H1 (cell line): ENCODE measurements at regions not wholly inside any gene's neighbourhood (a gene's known extent, or its start where the extent isn't known, plus 50 kb on each side); places are given as distances from the start of the nearest gene placed in this dataset.

Experiments
- CTCF ChIA-PET: fragments of 300-600 bp; sonication (Branson Sonifier 250); formaldehyde crosslinking; loops from one replicate; lab custom pipeline; 2021; ENCODE audit not compliant: partially characterized antibody; lab: Charles Lee
- POLR2A ChIA-PET: fragments of 300-600 bp; sonication (Branson Sonifier 250); formaldehyde crosslinking; loops from one replicate; lab custom pipeline; 2021; ENCODE audit warnings: inconsistent platforms; ENCODE audit not compliant: partially characterized antibody; lab: Charles Lee
- DNase-seq, 2 experiments: peaks; one replicate each; pipeline versions ENCODE4 v3.0.0 to v3.0.0-alpha.2; 2010 to 2022; ENCODE audit warnings: low spot score in 2 of 2, low read depth in 1 of 2, mixed read lengths in 1 of 2
- FAIRE-seq: peaks from 2 replicates; lab custom pipeline; 2011; peaks lifted over from hg19 to GRCh38; lab: Jason Lieb, UNC
- H2AFZ ChIP-seq: 2 replicates; pipeline ENCODE4 v1.8.1; 2012; ENCODE audit warnings: low read length, inconsistent platforms
- H2AK5ac ChIP-seq: 2 replicates; pipeline ENCODE4 v1.6.1; 2013; ENCODE audit warnings: low read depth, low read length
- H2BK120ac ChIP-seq: replicated peaks from 2 replicates; pipeline ENCODE3; 2013; ENCODE audit warnings: low read depth, low read length, inconsistent platforms
- H2BK12ac ChIP-seq: 2 replicates; pipeline ENCODE4 v1.6.1; 2013; ENCODE audit warnings: low read depth, low read length
- H2BK15ac ChIP-seq: 2 replicates; pipeline ENCODE4 v1.6.1; 2013; ENCODE audit warnings: low read length
- H2BK20ac ChIP-seq: 2 replicates; pipeline ENCODE4 v1.6.1; 2013; ENCODE audit warnings: low read length
- H2BK5ac ChIP-seq: 2 replicates; pipeline ENCODE4 v1.6.1; 2013; ENCODE audit warnings: low read depth, low read length
- H3K14ac ChIP-seq: 2 replicates; pipeline ENCODE4 v1.6.1; 2013; ENCODE audit warnings: inconsistent platforms; ENCODE audit not compliant: insufficient read length
- H3K18ac ChIP-seq: 2 replicates; pipeline ENCODE4 v1.6.1; 2013; ENCODE audit warnings: low read length; ENCODE audit errors: extremely low read depth
- H3K23ac ChIP-seq: 2 replicates; pipeline ENCODE4 v1.6.1; 2013; ENCODE audit warnings: inconsistent platforms; ENCODE audit not compliant: insufficient read length
- H3K23me2 ChIP-seq: 2 replicates; pipeline ENCODE4 v1.6.1; 2013; ENCODE audit warnings: low read depth, low read length
- H3K27ac ChIP-seq: 2 replicates; pipeline ENCODE4 v1.6.1; 2011; ENCODE audit warnings: low read depth, low read length, inconsistent platforms
- H3K27me3 ChIP-seq, 4 experiments: replicated peaks in 1 of 4; 1 replicate in 1 of 4; 2 replicates in 3 of 4; pipeline versions ENCODE4 v1.6.1 to v1.8.1; 2011 to 2013; ENCODE audit warnings: low read length in 3 of 4, mild to moderate bottlenecking in 3 of 4, inconsistent platforms in 2 of 4, mixed read lengths in 2 of 4, moderate library complexity in 1 of 4; ENCODE audit not compliant: control insufficient read depth in 3 of 4, insufficient read depth in 3 of 4; ENCODE audit errors: extremely low read depth in 1 of 4
- H3K36me3 ChIP-seq, 4 experiments: 2 replicates each; pipeline versions ENCODE4 v1.6.1 to v1.8.1; 2011 to 2013; ENCODE audit warnings: mild to moderate bottlenecking in 4 of 4, low read length in 3 of 4, moderate library complexity in 2 of 4, control low read depth in 1 of 4, inconsistent platforms in 1 of 4; ENCODE audit not compliant: insufficient read depth in 4 of 4, control insufficient read depth in 2 of 4
- H3K4ac ChIP-seq: replicated peaks from 2 replicates; pipeline ENCODE3; 2013; ENCODE audit warnings: low read length, low read depth, mixed read lengths, inconsistent platforms; ENCODE audit not compliant: insufficient read length
- H3K4me1 ChIP-seq, 4 experiments: replicated peaks in 1 of 4; 1 replicate in 1 of 4; 2 replicates in 3 of 4; pipeline versions ENCODE4 v1.6.1 to v1.8.1; 2011 to 2013; ENCODE audit warnings: low read length in 3 of 4, inconsistent platforms in 2 of 4, mixed read lengths in 1 of 4; ENCODE audit not compliant: insufficient read depth in 4 of 4, control insufficient read depth in 3 of 4
- H3K4me2 ChIP-seq, 2 experiments: 2 replicates each; pipeline versions ENCODE4 v1.6.1 to v1.8.1; 2011 to 2013; ENCODE audit warnings: low read depth in 2 of 2, low read length in 2 of 2, control low read depth in 1 of 2, inconsistent platforms in 1 of 2, mild to moderate bottlenecking in 1 of 2; ENCODE audit not compliant: insufficient read depth in 1 of 2
- H3K4me3 ChIP-seq, 4 experiments: fragments of 200-600, 300-600 bp in 1 of 4; sonication (generic), shearing (Covaris generic), sonication (Bioruptor Twin) in 1 of 4; 2 replicates each; pipeline versions ENCODE4 v1.5.1 to v1.8.1; 2011 to 2016; ENCODE audit warnings: low read length in 4 of 4, low read depth in 3 of 4, control low read depth in 2 of 4, inconsistent platforms in 2 of 4, mild to moderate bottlenecking in 2 of 4, mixed read lengths in 1 of 4, moderate library complexity in 1 of 4; ENCODE audit not compliant: insufficient read depth in 2 of 4; ENCODE audit errors: extremely low read depth in 1 of 4
- H3K56ac ChIP-seq: replicated peaks from 2 replicates; pipeline ENCODE3; 2013; ENCODE audit warnings: low read depth, mild to moderate bottlenecking, mixed read lengths, low read length, inconsistent platforms; ENCODE audit not compliant: insufficient read length
- H3K79me1 ChIP-seq: 2 replicates; pipeline ENCODE4 v1.6.1; 2013; ENCODE audit warnings: low read depth, low read length, control low read depth
- H3K79me2 ChIP-seq, 2 experiments: 2 replicates each; pipeline versions ENCODE4 v1.6.1 to v1.8.1; 2012 to 2013; ENCODE audit warnings: low read length in 2 of 2, mild to moderate bottlenecking in 2 of 2, inconsistent platforms in 1 of 2; ENCODE audit not compliant: insufficient read depth in 2 of 2, control insufficient read depth in 1 of 2
- H3K9ac ChIP-seq, 4 experiments: replicated peaks in 1 of 4; 1 replicate in 1 of 4; 2 replicates in 3 of 4; pipeline versions ENCODE4 v1.6.1 to v1.8.1; 2011 to 2013; ENCODE audit warnings: low read depth in 3 of 4, low read length in 3 of 4, control low read depth in 2 of 4, mild to moderate bottlenecking in 2 of 4, moderate library complexity in 2 of 4, inconsistent platforms in 1 of 4; ENCODE audit errors: extremely low read depth in 1 of 4
- H3K9me3 ChIP-seq, 2 experiments: 2 replicates each; pipeline versions ENCODE4 v1.6.1 to v1.8.1; 2012 to 2013; ENCODE audit warnings: mild to moderate bottlenecking in 2 of 2, moderate library complexity in 2 of 2, control low read depth in 1 of 2, inconsistent platforms in 1 of 2, low read depth in 1 of 2, low read length in 1 of 2, mixed read lengths in 1 of 2; ENCODE audit not compliant: insufficient read depth in 2 of 2
- H4K20me1 ChIP-seq, 2 experiments: replicated peaks in 1 of 2; 2 replicates each; pipeline versions ENCODE3 to v1.8.1; 2011 to 2013; ENCODE audit warnings: inconsistent platforms in 2 of 2, low read length in 2 of 2, mild to moderate bottlenecking in 1 of 2; ENCODE audit not compliant: insufficient read depth in 2 of 2, control insufficient read depth in 1 of 2
- H4K5ac ChIP-seq: 2 replicates; pipeline ENCODE4 v1.6.1; 2013; ENCODE audit warnings: low read length, low read depth, mixed read lengths, inconsistent platforms; ENCODE audit not compliant: insufficient read length
- H4K8ac ChIP-seq: 2 replicates; pipeline ENCODE4 v1.8.0; 2013; ENCODE audit warnings: mild to moderate bottlenecking, moderate library complexity, low read length, inconsistent platforms; ENCODE audit not compliant: insufficient read depth; ENCODE audit errors: extremely low read depth
- H4K91ac ChIP-seq: replicated peaks from 2 replicates; pipeline ENCODE3; 2013; ENCODE audit warnings: low read length, mixed read lengths, inconsistent platforms; ENCODE audit not compliant: insufficient read length
- BACH1 ChIP-seq: IDR thresholded peaks from 2 replicates; pipeline ENCODE4 v1.6.1; 2012; ENCODE audit warnings: low read length, improper control_type of control experiment
- CBX8 ChIP-seq: fragments of 300-800, 300-1000 bp; sonication (generic); IDR thresholded peaks from 2 replicates; pipeline ENCODE4 v1.7.1; 2016; ENCODE audit warnings: low read depth, low read length, borderline replicate concordance
- FOSL1 ChIP-seq: IDR thresholded peaks from 2 replicates; pipeline ENCODE4 v1.6.1; 2011; ENCODE audit warnings: mild to moderate bottlenecking, low read depth, low read length, moderate library complexity; ENCODE audit not compliant: insufficient read depth
- HDAC6 ChIP-seq: IDR thresholded peaks from one replicate; pipeline ENCODE4 v1.7.1; 2012; ENCODE audit warnings: low read depth, mild to moderate bottlenecking, inconsistent platforms, low read length, moderate library complexity
- JUND ChIP-seq: IDR thresholded peaks from 2 replicates; pipeline ENCODE4 v1.6.1; 2011; ENCODE audit warnings: mild to moderate bottlenecking, improper control_type of control experiment, low read length
- POU5F1 ChIP-seq: IDR thresholded peaks from 2 replicates; pipeline ENCODE4 v1.6.1; 2011; ENCODE audit warnings: low read depth, mild to moderate bottlenecking, low read length, moderate library complexity
- RNF2 ChIP-seq: fragments of 200-900, 300-1000 bp; sonication (generic); IDR thresholded peaks from 2 replicates; pipeline ENCODE4 v1.7.1; 2016; ENCODE audit warnings: borderline replicate concordance, low read depth, mild to moderate bottlenecking, antibody characterized with exemption, low read length; ENCODE audit not compliant: poor library complexity, severe bottlenecking; ENCODE audit errors: missing control alignments
- SIX5 ChIP-seq: IDR thresholded peaks from 2 replicates; pipeline ENCODE4 v1.6.1; 2011; ENCODE audit warnings: mild to moderate bottlenecking, low read depth, low read length
- TAF1 ChIP-seq: IDR thresholded peaks from 2 replicates; pipeline ENCODE4 v1.6.1; 2011; ENCODE audit warnings: mild to moderate bottlenecking, low read depth, low read length
- TAF7 ChIP-seq: optimal IDR thresholded peaks from 2 replicates; pipeline ENCODE3; 2011; ENCODE audit warnings: low read depth, mild to moderate bottlenecking, inconsistent platforms, low read length, moderate library complexity, borderline replicate concordance
- TBP ChIP-seq: IDR thresholded peaks from 2 replicates; pipeline ENCODE4 v1.6.1; 2011; ENCODE audit warnings: low read depth, low read length, improper control_type of control experiment
- YY1 ChIP-seq: IDR thresholded peaks from 2 replicates; pipeline ENCODE4 v1.6.1; 2011; ENCODE audit warnings: low read depth, mild to moderate bottlenecking, low read length
- WGBS, 2 experiments: shearing (Covaris generic) in 1 of 2; methylation state at CpG; one replicate each; pipeline versions ENCODE4 v1.1.6 to v1.1.7; 2013 to 2015; ENCODE audit warnings: low lambda C conversion rate in 2 of 2, mixed read lengths in 2 of 2, inconsistent platforms in 1 of 2, low coverage in 1 of 2, missing lambda C conversion rate in 1 of 2; ENCODE audit not compliant: insufficient replicate concordance in 2 of 2, insufficient coverage in 1 of 2, insufficient read length in 1 of 2; ENCODE audit errors: extremely low coverage in 1 of 2, missing lambda C conversion rate in 1 of 2; 5-methylcytosine and 5-hydroxymethylcytosine counted together
- TF ChIP-seq, protein P1 (sequence below): IDR thresholded peaks from 2 replicates; pipeline ENCODE4 v1.6.1; 2012; ENCODE audit warnings: inconsistent platforms
- TF ChIP-seq, protein P2 (sequence below): IDR thresholded peaks from 2 replicates; pipeline ENCODE4 v1.6.1; 2011; ENCODE audit warnings: low read depth, mild to moderate bottlenecking, low read length; ENCODE audit not compliant: insufficient read depth

DNA sequence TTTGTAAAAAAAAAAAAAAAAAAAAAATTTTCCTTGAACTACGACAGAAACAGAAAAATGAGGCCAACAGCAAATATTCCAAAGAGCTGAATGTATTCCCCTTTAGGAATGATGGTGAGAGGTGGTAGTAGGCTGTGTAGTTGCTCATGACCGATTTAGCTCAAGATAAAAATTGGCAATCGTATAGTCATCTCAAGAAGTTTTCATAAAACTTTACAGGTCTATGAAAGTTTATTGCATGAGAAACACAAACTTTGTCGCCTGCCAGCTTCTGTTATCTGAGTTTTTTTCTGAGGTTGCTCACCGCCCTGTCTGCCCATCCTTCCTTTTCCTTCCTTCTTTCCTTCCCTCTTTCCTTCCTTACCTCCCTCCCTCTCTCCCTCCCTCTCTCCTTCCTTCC lies 605.5 kb downstream of the BCL11B start:
- no peak overlapping the region for H3K4ac ChIP-seq
- H4K8ac ChIP-seq, result no peak overlapping the region
- H2BK12ac ChIP-seq, result no peak overlapping the region
- no peak overlapping the region for H3K56ac ChIP-seq
- no peak overlapping the region for H2BK120ac ChIP-seq
- no peak overlapping the region for H2BK5ac ChIP-seq
- DNase-seq (no peak), FAIRE-seq (no peak)
- H3K4me2 ChIP-seq, result no peak overlapping the region
- H3K9ac ChIP-seq, result no peak overlapping the region
- H3K4me3 ChIP-seq, result no peak overlapping the region
- no peak overlapping the region for H4K5ac ChIP-seq
- H3K14ac ChIP-seq, result no peak overlapping the region
- no peak overlapping the region for H2BK15ac ChIP-seq
- 77% methylated on average over 3 of the region's 5 CpGs; no CpG with 5 or more reads in 1 of the 2 experiments for WGBS, 2 experiments
- H3K9me3 ChIP-seq, result no peaks in the 10 kb centered on the region
- H3K27me3 ChIP-seq, result no peaks in the 10 kb centered on the region
- no peak overlapping the region for H3K27ac ChIP-seq
- no peak overlapping the region for H3K18ac ChIP-seq
- H4K20me1 ChIP-seq, result no peaks in the 10 kb centered on the region
- no peaks in the 10 kb centered on the region for H3K36me3 ChIP-seq
- no peak overlapping the region for H2AFZ ChIP-seq
- no peaks in the 10 kb centered on the region for H3K79me1 ChIP-seq
- no peaks in the 10 kb centered on the region for H3K79me2 ChIP-seq
- no peak overlapping the region for H4K91ac ChIP-seq
- ChIA-PET CTCF (interaction anchor here (0.6 kb wide), 1 partner anchor 10 kb away, joined by 3 read pairs; no protein-coding TSS in a partner anchor), POLR2A (no interaction called here)
- no peaks in the 10 kb centered on the region; the same call in 1 of the 2 replicates for H3K23me2 ChIP-seq
- no peaks in the 10 kb centered on the region for H3K4me1 ChIP-seq
- H3K23ac ChIP-seq, result no peak overlapping the region
- no peak overlapping the region for H2BK20ac ChIP-seq
- no peak overlapping the region for H2AK5ac ChIP-seq
- TF ChIP-seq CBX8, result no peak
- no peak for TF ChIP-seq JUND
- TF ChIP-seq BACH1, result no peak
- no peak for TF ChIP-seq HDAC6
- TF ChIP-seq, protein P1, sequence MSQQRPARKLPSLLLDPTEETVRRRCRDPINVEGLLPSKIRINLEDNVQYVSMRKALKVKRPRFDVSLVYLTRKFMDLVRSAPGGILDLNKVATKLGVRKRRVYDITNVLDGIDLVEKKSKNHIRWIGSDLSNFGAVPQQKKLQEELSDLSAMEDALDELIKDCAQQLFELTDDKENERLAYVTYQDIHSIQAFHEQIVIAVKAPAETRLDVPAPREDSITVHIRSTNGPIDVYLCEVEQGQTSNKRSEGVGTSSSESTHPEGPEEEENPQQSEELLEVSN, result no peak
- TF ChIP-seq POU5F1, result no peak
- no peak for TF ChIP-seq TBP
- TF ChIP-seq FOSL1, result no peak
- TF ChIP-seq TAF7, result no peak
- TF ChIP-seq, protein P2, sequence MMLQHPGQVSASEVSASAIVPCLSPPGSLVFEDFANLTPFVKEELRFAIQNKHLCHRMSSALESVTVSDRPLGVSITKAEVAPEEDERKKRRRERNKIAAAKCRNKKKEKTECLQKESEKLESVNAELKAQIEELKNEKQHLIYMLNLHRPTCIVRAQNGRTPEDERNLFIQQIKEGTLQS, result no peak
- TF ChIP-seq RNF2, result no peak
- TF ChIP-seq YY1, result no peak
- TF ChIP-seq TAF1, result no peak
- TF ChIP-seq SIX5, result no peak
